Activated CD4-positive, alpha-beta T cell treated with anti-CD3 and anti-CD28 coated beads for 24 hours (primary cell): ENCODE measurements at regions not wholly inside any gene's neighbourhood (a gene's known extent, or its start where the extent isn't known, plus 50 kb on each side); places are given as distances from the start of the nearest gene placed in this dataset.

Source experiments
- DNase-seq, 2 donors: peaks; one replicate each; pipeline ENCODE4 v3.0.0-alpha.2; 2020; ENCODE audit warnings: low read depth in 2 of 2

DNA sequence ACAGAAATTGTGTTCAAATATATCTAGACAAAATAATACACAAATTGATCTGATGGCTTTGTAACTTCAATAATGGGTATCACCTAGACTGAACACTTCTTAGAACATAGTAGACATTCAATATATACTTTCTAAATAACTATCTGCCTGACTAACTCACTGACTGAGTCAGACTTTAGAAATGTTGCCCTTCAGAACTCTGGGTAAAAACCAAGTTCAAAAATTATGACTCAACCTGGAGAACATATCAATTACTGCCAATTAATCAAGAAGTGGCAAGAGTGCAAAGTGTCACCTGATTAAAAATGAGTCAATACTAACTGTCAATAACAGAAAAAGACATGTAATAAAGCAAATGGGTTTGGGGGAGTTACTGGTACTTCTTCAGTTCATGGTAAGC, 144.6 kb upstream of the TMCO5A start:
- DNase-seq = no peak

DNA sequence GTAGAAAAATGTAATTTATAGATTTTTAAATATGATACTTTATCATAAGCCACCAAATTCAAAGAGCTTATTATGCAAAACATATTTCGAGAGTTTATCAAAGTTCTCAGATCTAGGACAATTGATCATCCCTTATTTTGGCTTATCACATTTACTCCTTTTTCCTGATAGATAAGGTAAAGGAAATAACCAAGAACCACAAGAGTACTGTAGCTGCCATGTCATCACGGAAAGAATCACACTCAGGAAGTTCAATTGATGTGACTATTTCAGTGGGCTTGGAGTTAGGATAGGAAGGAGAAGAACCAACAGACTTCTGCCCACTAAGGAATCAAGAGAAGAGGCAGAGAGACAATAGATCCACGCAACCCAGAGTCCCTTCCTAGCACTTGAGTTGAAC, 142.7 kb upstream of the TMCO5A start:
- DNase-seq = no peak

DNA sequence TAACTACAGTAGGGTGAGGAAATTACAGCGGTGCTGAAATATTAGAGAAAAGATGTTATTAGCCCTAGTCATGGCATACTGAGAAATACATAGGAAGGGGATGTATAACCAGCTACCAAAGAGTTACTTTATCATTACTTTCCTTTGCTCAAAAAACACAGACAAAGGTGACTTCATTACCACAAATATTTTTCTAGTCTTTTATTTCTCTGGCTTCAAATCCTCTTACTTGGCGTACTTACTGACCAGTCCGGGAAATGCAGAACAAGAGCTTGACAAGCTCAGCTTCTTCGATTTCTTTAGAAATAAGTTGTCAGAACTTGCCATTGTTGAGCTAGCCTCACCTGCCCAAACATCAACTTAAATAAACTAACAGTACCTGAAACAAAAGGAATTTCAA, 142.1 kb upstream of the TMCO5A start:
- DNase-seq = no peak

- no peak for DNase-seq
Observed at GRCh38 chr15:37793851-37794250, 140.6 kb upstream of the TMCO5A start.

DNA sequence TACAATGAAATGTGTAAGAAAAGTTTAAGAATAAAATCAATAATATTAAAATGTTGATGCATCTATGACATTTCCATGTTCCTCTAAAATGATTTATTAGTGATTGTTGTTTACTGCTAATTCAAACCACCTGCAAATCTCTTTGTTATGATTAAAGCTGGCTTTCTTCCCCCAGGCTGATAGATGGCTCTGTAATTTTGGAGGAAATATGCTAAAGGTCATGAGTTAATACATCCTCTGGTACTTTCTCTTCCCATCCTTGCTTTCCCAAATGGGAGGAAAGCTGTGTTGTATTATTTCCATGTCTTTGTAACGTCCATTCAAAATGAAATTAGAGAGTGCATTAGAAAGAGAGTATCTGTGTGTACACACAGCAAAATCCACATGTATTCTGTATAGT, 139.5 kb upstream of the TMCO5A start:
- DNase-seq = no peak

DNA sequence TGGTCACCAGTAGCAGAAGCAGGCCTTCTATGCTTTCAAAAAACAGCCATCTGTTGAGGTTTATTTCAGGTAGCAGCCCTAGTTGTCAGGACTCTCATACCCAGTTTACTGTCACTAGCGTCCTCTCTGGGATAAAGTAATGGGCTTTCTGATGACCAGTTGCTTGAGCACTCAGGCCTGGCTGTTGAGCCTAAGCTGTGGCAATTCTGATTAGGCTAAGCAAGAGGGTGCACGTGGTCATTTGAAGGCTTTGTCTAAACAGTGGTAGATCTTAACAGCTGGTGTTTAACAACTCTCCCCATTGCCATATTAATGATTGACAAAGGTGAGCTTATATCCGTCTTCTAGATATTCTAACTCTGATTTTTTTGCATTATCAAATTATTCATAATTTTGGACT, 132.9 kb upstream of the TMCO5A start:
- DNase-seq = no peak

GRCh38 chr15:37806808-37807207, 127.6 kb upstream of the TMCO5A start:
- no peak for DNase-seq

DNA sequence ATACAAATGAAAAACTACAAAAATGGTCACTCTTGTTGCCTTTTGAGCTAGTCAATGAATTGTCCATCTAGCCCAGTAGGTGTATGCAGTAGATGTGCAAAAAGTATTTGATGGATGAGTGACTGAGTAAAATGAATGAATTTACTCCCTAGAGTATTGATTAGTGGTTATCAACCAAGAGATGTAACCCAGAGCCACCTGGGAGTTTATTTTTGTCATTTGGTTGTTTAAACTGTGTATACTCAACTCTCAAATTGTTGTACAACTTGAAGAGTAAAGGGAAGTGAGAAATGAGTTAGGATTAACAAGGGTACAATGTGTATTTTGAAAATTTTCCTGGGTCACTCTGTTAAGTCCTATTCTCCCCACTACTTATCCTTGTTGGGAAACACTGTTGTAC, 124.1 kb upstream of the TMCO5A start:
- no peak for DNase-seq

- no peak for DNase-seq
Observed at GRCh38 chr15:37813306-37813705, 121.1 kb upstream of the TMCO5A start.

DNA sequence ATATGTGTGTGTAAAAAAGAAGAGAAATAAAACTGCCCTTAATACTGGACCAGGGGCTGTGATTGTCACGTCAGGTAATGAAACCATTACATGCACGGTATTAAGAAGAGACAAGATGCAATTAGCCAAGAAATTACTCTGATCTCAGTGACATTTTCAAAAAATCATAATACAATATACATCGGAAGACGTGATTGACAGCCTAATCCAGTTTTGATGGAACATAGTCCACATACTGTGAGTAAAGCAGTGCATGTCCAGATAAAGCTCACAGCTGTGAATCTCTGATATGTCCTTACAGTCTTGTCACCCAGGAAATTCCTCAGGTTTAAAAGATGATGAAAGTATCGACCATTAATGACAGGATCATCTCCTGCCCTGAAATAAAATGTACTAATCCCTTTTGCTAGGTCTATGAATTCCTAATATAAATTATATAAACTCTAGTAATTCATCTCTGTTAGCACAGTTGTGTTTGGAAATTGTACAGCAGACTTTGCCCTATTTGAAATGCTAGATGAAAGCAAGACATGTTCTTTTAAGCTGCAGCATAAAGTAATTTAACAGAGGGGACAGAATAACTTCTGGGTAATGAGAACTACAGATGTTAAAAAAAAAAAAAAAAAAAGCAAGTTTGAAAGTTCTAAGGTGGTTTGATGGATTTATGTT, 119.5 kb upstream of the TMCO5A start:
- DNase-seq = no peak

DNA sequence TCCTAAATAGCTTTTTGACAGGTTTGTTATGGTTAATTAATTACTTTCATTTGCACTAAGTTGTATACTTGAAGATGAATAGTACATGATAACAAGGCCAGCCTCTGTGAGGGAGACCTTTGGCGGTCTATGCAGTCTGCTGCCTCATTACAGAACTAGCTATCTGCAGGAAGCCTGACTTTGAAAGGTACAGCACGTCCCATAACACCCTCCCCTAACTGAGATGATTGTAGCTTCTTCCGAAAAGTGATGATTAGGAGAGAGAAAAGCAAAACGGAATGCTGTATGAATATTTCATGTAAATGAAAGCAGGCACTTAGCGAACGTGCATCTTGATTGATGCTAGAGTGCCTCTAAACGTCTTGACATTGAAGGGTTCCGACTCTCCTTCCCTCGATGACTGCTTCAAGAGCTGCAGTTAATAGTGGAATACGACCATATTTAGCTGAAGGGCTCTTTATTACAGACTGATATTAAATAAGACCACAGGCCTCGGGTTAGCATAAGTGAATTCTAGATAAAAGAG, 116.2 kb upstream of the TMCO5A start:
- DNase-seq = no peak

DNA sequence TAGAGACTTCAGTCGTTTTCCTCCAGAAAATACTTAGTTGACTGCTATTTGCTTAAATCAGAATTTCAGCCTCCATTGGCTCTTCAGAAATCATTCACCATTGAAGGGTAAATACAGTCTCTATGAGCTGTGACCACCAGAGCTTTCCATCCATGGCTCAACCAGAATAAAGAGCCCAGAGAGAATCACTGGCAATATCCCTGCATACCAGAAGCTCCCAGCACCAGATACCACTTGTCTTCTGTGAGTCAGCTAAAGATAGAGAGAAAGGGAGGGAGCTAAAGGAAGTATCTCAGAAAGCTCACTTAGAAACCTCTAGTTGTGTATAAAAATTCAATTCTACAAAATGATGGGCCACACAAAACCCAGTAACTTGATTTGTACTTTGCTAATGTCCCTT, 115.2 kb upstream of the TMCO5A start:
- DNase-seq = no peak

DNA sequence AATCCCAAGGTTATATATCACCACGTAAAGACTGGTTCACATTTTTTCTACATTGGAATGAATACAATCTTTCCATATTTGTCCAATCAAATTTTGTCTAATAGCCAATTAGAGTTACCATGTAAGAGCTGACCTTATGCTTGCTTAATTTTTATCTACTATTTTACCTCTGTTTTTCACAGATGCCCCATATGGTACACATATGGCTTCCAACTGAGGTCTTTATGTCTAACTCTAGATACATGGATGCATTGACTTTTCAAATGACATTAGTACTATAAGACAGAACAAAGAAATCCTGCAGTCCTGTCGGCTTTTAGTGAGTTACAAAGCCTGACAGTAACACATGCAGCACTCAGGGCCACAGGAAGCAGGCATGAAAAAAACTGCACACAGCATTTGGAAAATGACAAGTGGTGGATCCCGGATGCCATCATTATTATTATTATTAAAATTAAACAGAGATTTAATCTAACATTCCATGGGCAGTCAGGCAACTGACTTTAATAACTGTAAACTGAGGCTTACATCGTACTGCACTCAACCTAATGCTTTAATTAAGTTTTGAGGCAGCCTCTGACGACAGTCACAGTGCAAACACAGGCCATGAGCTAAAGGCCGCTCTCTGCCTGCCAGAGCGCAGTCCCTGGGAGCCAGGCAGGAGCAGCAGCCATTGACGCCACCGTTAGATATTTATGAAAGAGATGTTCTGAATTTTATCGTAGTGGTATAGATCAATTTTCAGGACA, 113.9 kb upstream of the TMCO5A start:
- no peak for DNase-seq

DNA sequence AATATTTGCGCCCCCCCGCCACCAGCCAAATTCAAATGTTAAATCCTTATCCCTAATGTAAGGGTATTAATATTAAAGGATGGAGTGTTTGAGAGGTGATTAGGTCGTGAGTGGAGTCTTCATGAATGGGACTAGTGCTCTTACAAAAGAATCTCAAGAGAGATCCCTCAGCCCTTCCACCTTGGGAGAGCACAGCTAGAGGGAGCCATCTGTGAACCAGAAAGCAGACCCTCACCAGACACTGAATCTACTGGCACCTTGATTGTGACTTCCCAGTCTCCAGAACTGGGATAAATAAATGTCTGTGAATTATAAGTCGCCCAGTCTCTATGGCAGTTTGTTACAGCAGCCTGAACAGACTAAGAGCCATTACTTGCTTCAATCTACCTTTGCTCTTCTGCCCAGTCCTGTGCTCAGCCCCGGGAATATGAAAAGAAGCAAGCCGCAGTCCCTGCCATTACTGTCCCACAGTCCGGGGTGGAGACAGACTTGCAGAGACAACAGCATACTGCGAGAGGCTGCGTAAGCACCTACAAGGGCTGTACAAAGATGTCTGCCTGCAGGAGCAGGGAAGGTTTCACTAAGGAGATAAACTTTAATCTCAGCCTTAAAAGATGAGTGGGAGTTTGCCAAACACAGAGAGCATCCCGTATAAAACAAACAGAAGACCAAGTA, 110.7 kb upstream of the TMCO5A start:
- no peak for DNase-seq

DNA sequence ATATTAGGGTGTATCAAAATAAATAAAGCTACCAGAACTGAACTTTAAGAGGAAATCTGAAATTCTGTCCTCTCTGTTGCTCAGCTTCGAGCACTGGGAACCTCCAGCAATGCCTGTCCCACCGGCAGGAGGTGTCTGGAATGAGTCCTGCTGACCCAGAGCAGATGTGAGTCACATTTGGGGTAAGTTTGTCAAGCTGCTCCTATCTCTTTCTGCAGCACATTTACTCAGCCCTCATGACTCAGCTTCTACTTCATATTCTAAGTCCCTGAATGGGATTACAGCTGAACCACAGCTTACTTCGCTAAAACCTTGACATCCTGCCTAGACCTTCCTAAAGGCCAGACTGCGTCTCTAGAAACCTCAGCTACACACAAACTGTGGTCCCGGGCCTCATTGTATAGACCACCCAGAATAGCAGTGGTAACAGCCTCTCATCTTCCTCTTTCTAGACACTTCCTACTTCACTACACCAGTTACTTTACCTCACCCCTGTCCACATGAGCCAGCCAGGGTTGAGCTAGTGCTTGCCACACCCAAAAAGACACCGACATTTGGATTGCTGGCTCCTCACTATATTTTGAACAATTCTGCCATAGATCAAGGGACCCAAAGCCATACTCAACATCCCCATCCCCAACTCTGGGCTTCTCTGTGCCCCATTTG, 109.6 kb upstream of the TMCO5A start:
- DNase-seq = no peak

DNA sequence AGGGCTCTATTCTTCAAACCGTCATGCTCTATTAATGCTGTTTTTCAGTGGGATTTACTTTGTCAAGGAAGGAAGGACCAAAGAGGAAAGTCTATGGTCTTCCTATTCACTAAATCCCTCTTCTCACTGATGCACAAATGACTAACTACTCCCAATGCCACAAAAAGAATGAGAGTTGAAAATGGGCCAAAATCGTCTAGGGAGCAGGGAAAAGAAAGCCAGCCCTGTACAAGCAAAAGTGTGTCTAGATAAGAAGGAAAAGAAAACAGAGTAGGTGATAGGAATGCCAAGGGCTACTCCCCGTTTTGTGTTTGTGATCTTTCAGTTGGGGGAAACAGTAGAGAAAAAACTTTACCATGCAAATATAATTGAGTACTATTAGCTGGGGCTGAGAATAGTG, 97.2 kb upstream of the TMCO5A start:
- no peak for DNase-seq

DNA sequence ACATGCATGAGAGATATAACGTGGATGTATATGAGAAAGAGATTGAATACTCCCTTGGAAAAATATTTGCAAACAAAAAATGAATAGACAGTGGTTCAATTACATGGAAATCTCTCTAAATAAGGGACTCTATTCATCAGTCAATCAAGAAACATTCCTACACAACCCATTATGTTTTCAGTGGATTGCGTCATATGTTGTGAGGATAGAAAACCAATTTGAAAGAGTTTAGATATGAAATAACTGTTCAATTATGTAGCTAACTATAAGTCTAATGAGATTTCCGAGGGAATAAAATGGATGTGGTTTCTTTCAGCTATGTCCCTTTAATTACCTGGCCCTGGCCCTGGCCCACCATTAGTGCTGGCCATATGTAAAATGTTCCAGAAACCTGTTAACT, 86.7 kb upstream of the TMCO5A start:
- no peak for DNase-seq

- DNase-seq = no peak
Observed at GRCh38 chr15:37856109-37856508, 78.3 kb upstream of the TMCO5A start.

- DNase-seq = no peak
Observed at GRCh38 chr15:37860896-37861295, 73.5 kb upstream of the TMCO5A start.

DNA sequence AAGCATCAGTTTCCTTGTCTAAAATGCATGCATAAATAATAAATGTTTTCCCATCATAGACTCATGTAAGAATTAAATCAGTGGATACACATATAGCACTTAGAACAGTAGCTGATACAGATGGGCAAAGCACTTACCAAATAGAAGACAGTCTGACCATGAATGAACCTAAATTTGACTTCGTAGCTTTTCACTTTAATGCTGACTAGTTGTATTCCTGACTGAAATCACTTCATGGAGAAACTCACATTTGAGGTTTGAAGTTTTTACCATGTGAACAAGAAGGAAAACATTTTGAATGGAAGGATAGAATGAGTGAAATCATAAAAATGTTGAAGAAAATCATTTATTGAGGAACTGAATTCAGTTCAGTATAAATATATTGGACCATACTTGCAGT, 68.8 kb upstream of the TMCO5A start:
- DNase-seq = no peak

GRCh38 chr15:37870711-37871110, 63.7 kb upstream of the TMCO5A start:
- DNase-seq = no peak

DNA sequence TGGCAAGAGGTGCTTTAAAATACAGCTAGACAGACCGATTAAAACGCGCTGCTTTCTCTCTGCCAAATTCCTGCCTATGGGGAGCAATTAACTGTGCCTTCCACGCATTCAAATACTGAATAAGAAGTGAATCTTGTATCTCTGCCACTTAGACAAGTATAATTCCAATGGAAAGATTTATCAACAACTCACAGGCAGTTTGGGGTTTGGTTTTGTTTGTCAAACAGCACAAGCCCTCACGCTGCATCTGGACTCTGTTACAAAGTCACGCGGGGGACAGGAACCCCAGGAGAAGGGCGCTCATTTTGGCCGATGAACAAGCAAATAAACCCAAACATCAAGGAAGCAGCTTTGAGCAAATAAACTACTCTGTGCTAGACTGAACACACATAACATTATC, 61.8 kb upstream of the TMCO5A start:
- DNase-seq = no peak
